ENCODE measurements at regions not wholly inside any gene's neighbourhood (a gene's known extent, or its start where the extent isn't known, plus 50 kb on each side); places are given as distances from the start of the nearest gene placed in this dataset.

DNA sequence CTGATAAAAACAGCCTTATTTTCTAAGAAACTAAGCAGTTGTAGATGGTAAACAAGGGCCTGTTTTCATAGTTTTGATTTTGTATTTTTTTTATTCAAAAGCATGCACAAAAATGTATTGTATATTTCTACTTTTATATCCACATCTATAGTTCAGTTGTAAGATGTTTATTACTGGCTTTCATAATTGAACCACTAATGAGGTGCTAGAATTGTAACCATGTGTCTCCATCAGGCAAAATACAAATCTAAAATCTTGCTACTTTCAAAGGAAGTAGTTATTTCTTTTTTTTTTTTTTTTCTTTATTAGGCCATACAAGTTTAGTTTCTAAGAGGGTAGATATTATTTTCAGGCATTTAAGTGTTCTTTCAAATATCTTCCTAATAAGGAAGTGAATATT, 1755.0 kb downstream of the MAT2B start:
- TF ChIP-seq, protein P1, sequence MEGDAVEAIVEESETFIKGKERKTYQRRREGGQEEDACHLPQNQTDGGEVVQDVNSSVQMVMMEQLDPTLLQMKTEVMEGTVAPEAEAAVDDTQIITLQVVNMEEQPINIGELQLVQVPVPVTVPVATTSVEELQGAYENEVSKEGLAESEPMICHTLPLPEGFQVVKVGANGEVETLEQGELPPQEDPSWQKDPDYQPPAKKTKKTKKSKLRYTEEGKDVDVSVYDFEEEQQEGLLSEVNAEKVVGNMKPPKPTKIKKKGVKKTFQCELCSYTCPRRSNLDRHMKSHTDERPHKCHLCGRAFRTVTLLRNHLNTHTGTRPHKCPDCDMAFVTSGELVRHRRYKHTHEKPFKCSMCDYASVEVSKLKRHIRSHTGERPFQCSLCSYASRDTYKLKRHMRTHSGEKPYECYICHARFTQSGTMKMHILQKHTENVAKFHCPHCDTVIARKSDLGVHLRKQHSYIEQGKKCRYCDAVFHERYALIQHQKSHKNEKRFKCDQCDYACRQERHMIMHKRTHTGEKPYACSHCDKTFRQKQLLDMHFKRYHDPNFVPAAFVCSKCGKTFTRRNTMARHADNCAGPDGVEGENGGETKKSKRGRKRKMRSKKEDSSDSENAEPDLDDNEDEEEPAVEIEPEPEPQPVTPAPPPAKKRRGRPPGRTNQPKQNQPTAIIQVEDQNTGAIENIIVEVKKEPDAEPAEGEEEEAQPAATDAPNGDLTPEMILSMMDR (optimal IDR thresholded peaks at IDR 0.05 in 1 of 3, IDR thresholded peaks at IDR 0.05 in 1 of 3, conservative IDR thresholded peaks at IDR 0.05 in 1 of 3; ENCODE audit: extremely low read depth in 1 of 3, insufficient read depth in 2 of 3, low read length in 3 of 3): no peak
- no peak for TF ChIP-seq EZH2 (IDR thresholded peaks at IDR 0.05; ENCODE audit: low read length)

All from keratinocyte (primary cell).